ENCODE measurements at regions not wholly inside any gene's neighbourhood (a gene's known extent, or its start where the extent isn't known, plus 50 kb on each side); places are given as distances from the start of the nearest gene placed in this dataset.
A peak's percentile ranks its signal among the peaks of the same experiment; 100 is the strongest.

DNA sequence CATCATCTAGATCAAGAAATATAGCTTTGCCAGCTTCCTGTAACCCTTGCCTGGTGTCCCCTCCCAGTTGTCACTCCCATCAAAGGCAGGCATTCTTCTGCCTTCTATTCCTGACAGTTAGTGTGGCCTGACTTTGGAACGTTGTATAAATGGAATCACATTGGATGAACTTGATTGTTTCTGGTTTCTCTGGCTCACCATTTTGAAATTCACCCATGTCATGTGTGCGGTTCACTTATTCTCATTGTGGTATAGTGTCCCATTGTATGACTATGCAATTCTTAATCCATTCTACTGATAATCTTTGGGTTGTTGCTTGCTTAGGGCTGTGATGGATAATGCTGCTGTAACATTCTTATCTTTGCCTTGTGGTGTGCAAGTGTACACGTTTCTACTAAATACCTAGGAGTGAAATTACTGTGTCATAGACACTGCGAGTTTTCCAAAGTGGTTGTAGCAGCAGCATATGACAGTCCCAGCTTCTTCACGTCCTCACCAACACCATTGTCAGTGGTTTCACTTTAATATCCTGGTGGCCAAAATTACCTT is 73.2 kb downstream of the VEGFA start (continued):
- TF ChIP-seq CXXC5 (CRISPR knock-in tag; IDR thresholded peaks at IDR 0.05): 0 out of 2 replicates have a peak, but pooled peaks have one; percentile 31
- TF ChIP-seq, protein P1, sequence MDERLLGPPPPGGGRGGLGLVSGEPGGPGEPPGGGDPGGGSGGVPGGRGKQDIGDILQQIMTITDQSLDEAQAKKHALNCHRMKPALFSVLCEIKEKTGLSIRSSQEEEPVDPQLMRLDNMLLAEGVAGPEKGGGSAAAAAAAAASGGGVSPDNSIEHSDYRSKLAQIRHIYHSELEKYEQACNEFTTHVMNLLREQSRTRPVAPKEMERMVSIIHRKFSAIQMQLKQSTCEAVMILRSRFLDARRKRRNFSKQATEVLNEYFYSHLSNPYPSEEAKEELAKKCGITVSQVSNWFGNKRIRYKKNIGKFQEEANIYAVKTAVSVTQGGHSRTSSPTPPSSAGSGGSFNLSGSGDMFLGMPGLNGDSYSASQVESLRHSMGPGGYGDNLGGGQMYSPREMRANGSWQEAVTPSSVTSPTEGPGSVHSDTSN (CRISPR knock-in tag; IDR thresholded peaks at IDR 0.05; ENCODE audit: low read depth): no peak
- TF ChIP-seq, protein P1 (tag; conservative IDR thresholded peaks at IDR 0.05; ENCODE audit: low read depth): 0 out of 2 replicates have a peak, but pooled peaks have one; percentile 46
- TF ChIP-seq SIN3B (IDR thresholded peaks at IDR 0.05; ENCODE audit: low read depth): no peak
- TF ChIP-seq PRMT5 (CRISPR knock-in tag; IDR thresholded peaks at IDR 0.05): no peak
- no peak for TF ChIP-seq ZNF311 (CRISPR knock-in tag; IDR thresholded peaks at IDR 0.05)
- no peak for TF ChIP-seq RBM15 (IDR thresholded peaks at IDR 0.05; ENCODE audit: insufficient read depth, low read length)
- TF ChIP-seq, protein P2, sequence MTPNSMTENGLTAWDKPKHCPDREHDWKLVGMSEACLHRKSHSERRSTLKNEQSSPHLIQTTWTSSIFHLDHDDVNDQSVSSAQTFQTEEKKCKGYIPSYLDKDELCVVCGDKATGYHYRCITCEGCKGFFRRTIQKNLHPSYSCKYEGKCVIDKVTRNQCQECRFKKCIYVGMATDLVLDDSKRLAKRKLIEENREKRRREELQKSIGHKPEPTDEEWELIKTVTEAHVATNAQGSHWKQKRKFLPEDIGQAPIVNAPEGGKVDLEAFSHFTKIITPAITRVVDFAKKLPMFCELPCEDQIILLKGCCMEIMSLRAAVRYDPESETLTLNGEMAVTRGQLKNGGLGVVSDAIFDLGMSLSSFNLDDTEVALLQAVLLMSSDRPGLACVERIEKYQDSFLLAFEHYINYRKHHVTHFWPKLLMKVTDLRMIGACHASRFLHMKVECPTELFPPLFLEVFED (CRISPR knock-in tag; conservative IDR thresholded peaks at IDR 0.05): no peak
- TF ChIP-seq TAF9B (IDR thresholded peaks at IDR 0.05; ENCODE audit: partially characterized antibody): no peak
- TF ChIP-seq, protein P3, sequence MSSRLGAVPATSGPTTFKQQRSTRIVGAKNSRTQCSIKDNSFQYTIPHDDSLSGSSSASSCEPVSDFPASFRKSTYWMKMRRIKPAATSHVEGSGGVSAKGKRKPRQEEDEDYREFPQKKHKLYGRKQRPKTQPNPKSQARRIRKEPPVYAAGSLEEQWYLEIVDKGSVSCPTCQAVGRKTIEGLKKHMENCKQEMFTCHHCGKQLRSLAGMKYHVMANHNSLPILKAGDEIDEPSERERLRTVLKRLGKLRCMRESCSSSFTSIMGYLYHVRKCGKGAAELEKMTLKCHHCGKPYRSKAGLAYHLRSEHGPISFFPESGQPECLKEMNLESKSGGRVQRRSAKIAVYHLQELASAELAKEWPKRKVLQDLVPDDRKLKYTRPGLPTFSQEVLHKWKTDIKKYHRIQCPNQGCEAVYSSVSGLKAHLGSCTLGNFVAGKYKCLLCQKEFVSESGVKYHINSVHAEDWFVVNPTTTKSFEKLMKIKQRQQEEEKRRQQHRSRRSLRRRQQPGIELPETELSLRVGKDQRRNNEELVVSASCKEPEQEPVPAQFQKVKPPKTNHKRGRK (tag; IDR thresholded peaks at IDR 0.05): no peak
- no peak for TF ChIP-seq NFYB (IDR thresholded peaks at IDR 0.05; ENCODE audit: extremely low read depth, insufficient read length)
- TF ChIP-seq, protein P4, sequence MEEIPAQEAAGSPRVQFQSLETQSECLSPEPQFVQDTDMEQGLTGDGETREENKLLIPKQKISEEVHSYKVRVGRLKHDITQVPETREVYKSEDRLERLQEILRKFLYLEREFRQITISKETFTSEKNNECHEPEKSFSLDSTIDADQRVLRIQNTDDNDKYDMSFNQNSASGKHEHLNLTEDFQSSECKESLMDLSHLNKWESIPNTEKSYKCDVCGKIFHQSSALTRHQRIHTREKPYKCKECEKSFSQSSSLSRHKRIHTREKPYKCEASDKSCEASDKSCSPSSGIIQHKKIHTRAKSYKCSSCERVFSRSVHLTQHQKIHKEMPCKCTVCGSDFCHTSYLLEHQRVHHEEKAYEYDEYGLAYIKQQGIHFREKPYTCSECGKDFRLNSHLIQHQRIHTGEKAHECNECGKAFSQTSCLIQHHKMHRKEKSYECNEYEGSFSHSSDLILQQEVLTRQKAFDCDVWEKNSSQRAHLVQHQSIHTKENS (CRISPR knock-in tag; IDR thresholded peaks at IDR 0.05): no peak
- no peak for TF ChIP-seq HMGN3 (IDR thresholded peaks at IDR 0.05; ENCODE audit: borderline replicate concordance, extremely low read depth, insufficient read length, low read depth, low read length)
- TF ChIP-seq PHF20 (IDR thresholded peaks at IDR 0.05; ENCODE audit: partially characterized antibody): no peak
- TF ChIP-seq KLF16 (IDR thresholded peaks at IDR 0.05): no peak
- TF ChIP-seq, protein P5, sequence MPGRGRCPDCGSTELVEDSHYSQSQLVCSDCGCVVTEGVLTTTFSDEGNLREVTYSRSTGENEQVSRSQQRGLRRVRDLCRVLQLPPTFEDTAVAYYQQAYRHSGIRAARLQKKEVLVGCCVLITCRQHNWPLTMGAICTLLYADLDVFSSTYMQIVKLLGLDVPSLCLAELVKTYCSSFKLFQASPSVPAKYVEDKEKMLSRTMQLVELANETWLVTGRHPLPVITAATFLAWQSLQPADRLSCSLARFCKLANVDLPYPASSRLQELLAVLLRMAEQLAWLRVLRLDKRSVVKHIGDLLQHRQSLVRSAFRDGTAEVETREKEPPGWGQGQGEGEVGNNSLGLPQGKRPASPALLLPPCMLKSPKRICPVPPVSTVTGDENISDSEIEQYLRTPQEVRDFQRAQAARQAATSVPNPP (IDR thresholded peaks at IDR 0.05; ENCODE audit: borderline replicate concordance, insufficient read depth, insufficient read length): no peak
- peak in 1 of 2 experiments; percentile 9; a peak in 2 of 4 replicates for TF ChIP-seq RAD21 (CRISPR knock-in tag; conservative IDR thresholded peaks at IDR 0.05 in 1 of 2, IDR thresholded peaks at IDR 0.05 in 1 of 2)
- no peak for TF ChIP-seq NR2F6 (CRISPR knock-in tag; IDR thresholded peaks at IDR 0.05)
- no peak for TF ChIP-seq SMAD3 (CRISPR knock-in tag; conservative IDR thresholded peaks at IDR 0.05)

Measured in K562 (cell line).